ENCODE measurements at regions not wholly inside any gene's neighbourhood (a gene's known extent, or its start where the extent isn't known, plus 50 kb on each side); places are given as distances from the start of the nearest gene placed in this dataset.
"Not testable (repeated sequence)": the region's sequence is repeated elsewhere in the genome, so short reads cannot be mapped to it uniquely, and the experiment has no call there.

GRCh38 chr5:63194126-63194525, 615.5 kb downstream of the LRRC70 start:
- ChIA-PET POLR2A (no interaction called here), SMC1A (ENCODE audit: uncharacterized antibody, unreplicated experiment) (no interaction called here), RAD21 (ENCODE audit: unreplicated experiment) (no interaction called here), CTCF (no interaction called here)
- FAIRE-seq (no peak), ATAC-seq (no peak), DNase-seq (ENCODE audit: low read depth, low spot score) (no peak)
- Histone ChIP-seq H3K4me1 (ENCODE audit: control insufficient read depth, insufficient read depth, low read length) (no peaks in the 10 kb centered on the region), H3K27ac (ENCODE audit: control insufficient read depth, insufficient read depth) (no peak overlapping the region), H3K36me3 (ENCODE audit: control insufficient read depth in 2 of 2, insufficient read depth in 2 of 2, low read length in 1 of 2) (no peaks in the 10 kb centered on the region), H3K9me3 (replicated peaks; ENCODE audit: control insufficient read depth, insufficient read depth, low read length) (no peaks in the 10 kb centered on the region), H3K27me3 (replicated peaks in 1 of 2; ENCODE audit: control insufficient read depth in 2 of 2, insufficient read depth in 2 of 2, low read length in 1 of 2) (no peaks in the 10 kb centered on the region), H2AFZ (ENCODE audit: control insufficient read depth, low read depth, low read length) (no peak overlapping the region), H3K79me2 (ENCODE audit: control insufficient read depth, insufficient read depth, low read length) (no peaks in the 10 kb centered on the region), H3K4me2 (ENCODE audit: control insufficient read depth, insufficient read depth) (no peak overlapping the region), H3K9ac (ENCODE audit: control insufficient read depth, insufficient read depth, low read length) (no peak overlapping the region), H4K20me1 (ENCODE audit: control insufficient read depth, insufficient read depth) (no peaks in the 10 kb centered on the region), H3K4me3 (no peak overlapping the region)
- in situ Hi-C loops (cut with MboI) = no loop called here
- TF ChIP-seq SMAD1 (IDR thresholded peaks at IDR 0.05; ENCODE audit: low read depth, partially characterized antibody) (no peak), ZNF274 (IDR thresholded peaks at IDR 0.05; ENCODE audit: insufficient read depth, insufficient read length) (no peak), IRF4 (IDR thresholded peaks at IDR 0.05; ENCODE audit: low read depth, low read length) (no peak), PAX8 (IDR thresholded peaks at IDR 0.05) (no peak), NKRF (conservative IDR thresholded peaks at IDR 0.05) (no peak), NR2F1 (conservative IDR thresholded peaks at IDR 0.05) (no peak), ZNF207 (IDR thresholded peaks at IDR 0.05; ENCODE audit: borderline replicate concordance) (no peak), ZNF687 (IDR thresholded peaks at IDR 0.05) (no peak), CHD2 (IDR thresholded peaks at IDR 0.05; ENCODE audit: borderline replicate concordance, low read depth, low read length) (no peak), PML (IDR thresholded peaks at IDR 0.05; ENCODE audit: low read length) (no peak), MXI1 (IDR thresholded peaks at IDR 0.05; ENCODE audit: low read depth, low read length) (no peak), ZNF384 (IDR thresholded peaks at IDR 0.05; ENCODE audit: borderline replicate concordance, low read depth, low read length) (no peak), JUNB (IDR thresholded peaks at IDR 0.05) (no peak), EP300 (IDR thresholded peaks at IDR 0.05; ENCODE audit: borderline replicate concordance in 1 of 2, control insufficient read depth in 1 of 2, low read depth in 2 of 2, low read length in 2 of 2) (no peak), NFIC (IDR thresholded peaks at IDR 0.05; ENCODE audit: low read depth, low read length) (no peak)
- intact Hi-C loops (cut with micrococcal nuclease; ENCODE audit: unreplicated experiment) = no loop called here
- BruUV-seq (replicated peaks) = no TSS peak
- WGBS (ENCODE audit: insufficient coverage, insufficient replicate concordance, low lambda C conversion rate, missing lambda C conversion rate) = 52% methylated on average over 3 of the region's 3 CpGs

- H3K4me1 ChIP-seq (ENCODE audit: control insufficient read depth, insufficient read depth, low read length); H3K9me3 ChIP-seq (replicated peaks; ENCODE audit: control insufficient read depth, insufficient read depth, low read length); H2AFZ ChIP-seq (ENCODE audit: control insufficient read depth, low read depth, low read length); in situ Hi-C loops (cut with MboI); BruUV-seq (replicated peaks); H4K20me1 ChIP-seq (ENCODE audit: control insufficient read depth, insufficient read depth); ATAC-seq; POLR2A ChIA-PET; H3K9ac ChIP-seq (ENCODE audit: control insufficient read depth, insufficient read depth, low read length); RAD21 ChIA-PET (ENCODE audit: unreplicated experiment); H3K79me2 ChIP-seq (ENCODE audit: control insufficient read depth, insufficient read depth, low read length); FAIRE-seq; H3K27me3 ChIP-seq (replicated peaks in 1 of 2; ENCODE audit: control insufficient read depth in 2 of 2, insufficient read depth in 2 of 2, low read length in 1 of 2); intact Hi-C loops (cut with micrococcal nuclease; ENCODE audit: unreplicated experiment); H3K4me2 ChIP-seq (ENCODE audit: control insufficient read depth, insufficient read depth); H3K4me3 ChIP-seq; H3K27ac ChIP-seq (ENCODE audit: control insufficient read depth, insufficient read depth); H3K36me3 ChIP-seq (ENCODE audit: control insufficient read depth in 2 of 2, insufficient read depth in 2 of 2, low read length in 1 of 2); DNase-seq (ENCODE audit: low read depth, low spot score): not testable (repeated sequence)
- SMC1A ChIA-PET (ENCODE audit: uncharacterized antibody, unreplicated experiment) = interaction anchor here (0.6 kb wide), 1 partner anchor 285 kb away, joined by 3 read pairs; no protein-coding TSS in a partner anchor
- WGBS (ENCODE audit: insufficient coverage, insufficient replicate concordance, low lambda C conversion rate, missing lambda C conversion rate) = 38% methylated on average over 1 of the region's 1 CpG
- CTCF ChIA-PET = interaction anchor here (1.3 kb wide), 1 partner anchor 40 kb away, joined by 3 read pairs; no protein-coding TSS in a partner anchor
Measured at GRCh38 chr5:63180190-63180589, 601.6 kb downstream of the LRRC70 start.

Measured in GM12878 (cell line).